PC-9 (cell line): ENCODE measurements at regions not wholly inside any gene's neighbourhood (a gene's known extent, or its start where the extent isn't known, plus 50 kb on each side); places are given as distances from the start of the nearest gene placed in this dataset.
"Not testable (repeated sequence)": the region's sequence is repeated elsewhere in the genome, so short reads cannot be mapped to it uniquely, and the experiment has no call there.

Source experiments
- BruUV-seq: library from RNA; stranded (reverse); fragments of 400-500 nt; replicated peaks from 2 replicates; lab custom pipeline; 2021; lab: Mats Ljungman, UMichigan
- CTCF ChIA-PET: fragments of 300-600 bp; sonication (Branson Sonifier 250); formaldehyde crosslinking; loops from one replicate; lab custom pipeline; 2022; ENCODE audit warnings: antibody characterized with exemption; lab: Charles Lee
- POLR2A ChIA-PET: fragments of 300-600 bp; sonication (Branson Sonifier 250); formaldehyde crosslinking; loops from one replicate; lab custom pipeline; 2022; ENCODE audit warnings: antibody characterized with exemption; ENCODE audit not compliant: unreplicated experiment; lab: Charles Lee
- DNase-seq, 2 experiments: peaks; one replicate each; pipeline versions ENCODE4 v3.0.0 to v3.0.0-alpha.2; 2015 to 2022; ENCODE audit warnings: mixed read lengths in 1 of 2
- H2AFZ ChIP-seq: fragments of 200-600 bp; sonication (generic); 2 replicates; pipeline ENCODE4 v1.8.1; 2017; ENCODE audit warnings: antibody characterized with exemption
- H3F3A ChIP-seq: fragments of 200-600 bp; sonication (generic); 2 replicates; pipeline ENCODE4 v1.8.1; 2017; ENCODE audit warnings: antibody characterized with exemption, mild to moderate bottlenecking, low read depth; ENCODE audit not compliant: insufficient read depth
- H3K27ac ChIP-seq: fragments of 200-600 bp; sonication (generic); 2 replicates; pipeline ENCODE4 v1.6.1; 2016; ENCODE audit warnings: mixed run types
- H3K27me3 ChIP-seq: fragments of 200-600 bp; sonication (generic); 2 replicates; pipeline ENCODE4 v1.6.1; 2016; ENCODE audit warnings: low read depth, mixed run types; ENCODE audit not compliant: insufficient read depth
- H3K36me3 ChIP-seq: fragments of 200-600 bp; sonication (generic); 2 replicates; pipeline ENCODE4 v1.6.1; 2016; ENCODE audit warnings: low read depth, mixed run types
- H3K4me1 ChIP-seq: fragments of 200-600 bp; sonication (generic); replicated peaks from 2 replicates; pipeline ENCODE4 v1.6.1; 2016; ENCODE audit warnings: mixed run types; ENCODE audit not compliant: insufficient read depth
- H3K4me2 ChIP-seq: fragments of 200-600 bp; sonication (generic); 2 replicates; pipeline ENCODE4 v1.6.1; 2017; ENCODE audit warnings: mixed run types
- H3K4me3 ChIP-seq: fragments of 200-600 bp; sonication (generic); 2 replicates; pipeline ENCODE4 v1.6.1; 2016; ENCODE audit warnings: mixed run types
- H3K79me2 ChIP-seq: fragments of 200-600 bp; sonication (generic); 2 replicates; pipeline ENCODE4 v1.6.1; 2017; ENCODE audit warnings: low read depth, mixed run types
- H3K9me2 ChIP-seq: fragments of 200-600 bp; sonication (generic); 2 replicates; pipeline ENCODE4 v1.8.1; 2017; ENCODE audit warnings: mild to moderate bottlenecking; ENCODE audit not compliant: insufficient read depth
- H3K9me3 ChIP-seq: fragments of 200-600 bp; sonication (generic); 2 replicates; pipeline ENCODE4 v1.8.1; 2016; ENCODE audit warnings: low read depth; ENCODE audit not compliant: insufficient read depth
- H4K20me1 ChIP-seq: fragments of 200-600 bp; sonication (generic); 2 replicates; pipeline ENCODE4 v1.8.1; 2017; ENCODE audit not compliant: insufficient read depth
- CTCF ChIP-seq: fragments of 200-600 bp; sonication (generic); conservative IDR thresholded peaks from 2 replicates; pipeline ENCODE4 v1.6.1; 2017; ENCODE audit warnings: mixed run types, antibody characterized with exemption, mild to moderate bottlenecking, moderate library complexity
- EZH2 ChIP-seq: fragments of 200-600 bp; sonication (generic); IDR thresholded peaks from 2 replicates; pipeline ENCODE4 v1.8.0; 2017; ENCODE audit warnings: antibody characterized with exemption, low read depth
- intact Hi-C: fragments of 100-400 bp; cut with micrococcal nuclease; formaldehyde crosslinking; loops from one replicate; pipeline ENCODE4 v1.10.0; 2022; ENCODE audit not compliant: unreplicated experiment

GRCh38 chr10:33653584-33654367 is 319.3 kb upstream of the NRP1 start:
- TF ChIP-seq EZH2 = no peak
- no TSS peak for BruUV-seq
- POLR2A ChIA-PET = interaction anchor here (0.5 to 0.6 kb wide), 3 partner anchors 127 to 241 kb away, joined by 3 to 8 read pairs (median 3); no protein-coding TSS in a partner anchor
- no peaks in the 10 kb centered on the region for H4K20me1 ChIP-seq
- H3K4me2 ChIP-seq = no peak overlapping the region
- CTCF ChIA-PET = no interaction called here
- intact Hi-C loops = no loop called here
- no peaks in the 10 kb centered on the region for H3K9me3 ChIP-seq
- no peaks in the 10 kb centered on the region for H3K79me2 ChIP-seq
- no peaks in the 10 kb centered on the region for H3F3A ChIP-seq
- DNase-seq = peak; percentile 19 to 44
- no peaks in the 10 kb centered on the region for H3K4me1 ChIP-seq
- H3K27ac ChIP-seq = no peak overlapping the region
- H3K27me3 ChIP-seq = no peaks in the 10 kb centered on the region
- H3K4me3 ChIP-seq = no peak overlapping the region
- H2AFZ ChIP-seq = no peak overlapping the region
- no peaks in the 10 kb centered on the region for H3K9me2 ChIP-seq
- H3K36me3 ChIP-seq = no peaks in the 10 kb centered on the region

GRCh38 chr10:33652870-33653269 is 318.4 kb upstream of the NRP1 start:
- Histone ChIP-seq H3K4me2 (no peak overlapping the region), H3F3A (no peaks in the 10 kb centered on the region), H3K9me3 (no peaks in the 10 kb centered on the region), H4K20me1 (no peaks in the 10 kb centered on the region), H3K27ac (no peak overlapping the region), H2AFZ (no peak overlapping the region), H3K4me1 (no peaks in the 10 kb centered on the region), H3K36me3 (no peaks in the 10 kb centered on the region), H3K79me2 (no peaks in the 10 kb centered on the region), H3K4me3 (no peak overlapping the region), H3K27me3 (no peaks in the 10 kb centered on the region), H3K9me2 (no peaks in the 10 kb centered on the region)
- TF ChIP-seq CTCF (no peak), EZH2 (no peak)
- no peak for DNase-seq
- intact Hi-C loops = no loop called here
- no TSS peak for BruUV-seq
- POLR2A ChIA-PET = no interaction called here
- CTCF ChIA-PET = no interaction called here

GRCh38 chr10:33650131-33650530 is 315.7 kb upstream of the NRP1 start:
- CTCF ChIA-PET, H4K20me1 ChIP-seq, H3K4me1 ChIP-seq, H3K9me3 ChIP-seq, H3K79me2 ChIP-seq, H3K4me3 ChIP-seq, H2AFZ ChIP-seq, H3K36me3 ChIP-seq, H3K4me2 ChIP-seq, intact Hi-C loops, H3K27ac ChIP-seq, H3F3A ChIP-seq, DNase-seq, POLR2A ChIA-PET, BruUV-seq, H3K9me2 ChIP-seq, H3K27me3 ChIP-seq: not testable (repeated sequence)

GRCh38 chr10:33643042-33643441 is 308.6 kb upstream of the NRP1 start:
- Histone ChIP-seq H3K9me2 (no peaks in the 10 kb centered on the region), H3K27ac (no peak overlapping the region), H3F3A (no peaks in the 10 kb centered on the region), H2AFZ (no peak overlapping the region), H3K36me3 (no peaks in the 10 kb centered on the region), H4K20me1 (no peaks in the 10 kb centered on the region), H3K79me2 (no peaks in the 10 kb centered on the region), H3K4me1 (no peaks in the 10 kb centered on the region), H3K9me3 (no peaks in the 10 kb centered on the region), H3K4me2 (no peak overlapping the region), H3K4me3 (no peak overlapping the region), H3K27me3 (no peaks in the 10 kb centered on the region)
- ChIA-PET POLR2A (no interaction called here), CTCF (no interaction called here)
- no TSS peak for BruUV-seq
- intact Hi-C loops = no loop called here
- TF ChIP-seq CTCF = no peak
- no peak for TF ChIP-seq EZH2
- no peak for DNase-seq
